ENCODE measurements at regions not wholly inside any gene's neighbourhood (a gene's known extent, or its start where the extent isn't known, plus 50 kb on each side); places are given as distances from the start of the nearest gene placed in this dataset.

DNA sequence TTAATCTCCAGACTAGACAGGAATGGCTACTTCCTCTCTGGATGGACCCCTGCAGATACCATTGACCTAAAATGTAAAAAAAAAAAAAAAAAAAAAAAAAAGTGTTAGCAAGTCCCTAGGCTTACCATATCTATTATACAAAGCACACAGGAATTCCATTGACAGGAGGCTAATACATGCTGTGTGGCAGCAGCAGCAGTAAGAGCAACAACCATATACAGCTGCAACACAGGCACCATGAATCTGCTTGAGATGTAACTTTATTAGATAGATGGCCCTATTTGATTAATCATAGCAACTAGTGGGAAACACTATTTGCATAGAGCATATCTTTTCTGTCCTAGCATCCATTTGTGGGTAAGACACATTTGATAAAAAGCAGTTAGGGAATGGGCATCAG is 1447.1 kb downstream of the FAM181B start:
- TF ChIP-seq CTCF (conservative IDR thresholded peaks at IDR 0.05 in 1 of 2, IDR thresholded peaks at IDR 0.05 in 1 of 2; ENCODE audit: extremely low read depth in 1 of 2, insufficient read depth in 1 of 2, low read depth in 1 of 2, low read length in 2 of 2) (no peak), EZH2 (IDR thresholded peaks at IDR 0.05; ENCODE audit: borderline replicate concordance, low read length) (no peak)

All from mammary epithelial cell (primary cell).